ENCODE measurements at regions not wholly inside any gene's neighbourhood (a gene's known extent, or its start where the extent isn't known, plus 50 kb on each side); places are given as distances from the start of the nearest gene placed in this dataset.

GRCh38 chr6:168194732-168195567, 115.9 kb upstream of the FRMD1 start (continued):
- TF ChIP-seq ATF6 (CRISPR knock-in tag; IDR thresholded peaks at IDR 0.05) = no peak
- TF ChIP-seq ELF4 (CRISPR knock-in tag; IDR thresholded peaks at IDR 0.05; ENCODE audit: low read depth) = no peak
- no peak for TF ChIP-seq FOXJ3 (CRISPR knock-in tag; IDR thresholded peaks at IDR 0.05; ENCODE audit: borderline replicate concordance)
- TF ChIP-seq PRRX2 (CRISPR knock-in tag; IDR thresholded peaks at IDR 0.05) = no peak
- no peak for TF ChIP-seq JUN (CRISPR knock-in tag; IDR thresholded peaks at IDR 0.05)
- TF ChIP-seq TEAD4 (CRISPR knock-in tag; IDR thresholded peaks at IDR 0.05) = no peak

- ChIA-PET CTCF (interaction anchor here (0.6 to 1.3 kb wide), 15 partner anchors 12 to 176 kb away, joined by 3 to 9 read pairs (median 3); no protein-coding TSS in a partner anchor), POLR2A (no interaction called here)
- Mint-ChIP-seq H3K4me1 (peaks cover 10% of the 10 kb centered on the region), H3K4me3 (no peak overlapping the region), H3K9me3 (no peaks in the 10 kb centered on the region), H3K27ac (no peak overlapping the region), H3K27me3 (ENCODE audit: low read depth) (no peaks in the 10 kb centered on the region; the same call in none of the 2 replicates), H3K36me3 (no peaks in the 10 kb centered on the region)
- DNase-seq (ENCODE audit: low spot score) = peak; percentile 56
- peak; percentile 56 for ATAC-seq
- TF ChIP-seq CDX4 (CRISPR knock-in tag; IDR thresholded peaks at IDR 0.05; ENCODE audit: borderline replicate concordance) (no peak), CTCF (IDR thresholded peaks at IDR 0.05) (0 out of 2 replicates have a peak, but pooled peaks have one; percentile 10), FOXJ3 (CRISPR knock-in tag; IDR thresholded peaks at IDR 0.05; ENCODE audit: borderline replicate concordance) (no peak)
These were observed 115.1 kb upstream of the FRMD1 start for GRCh38 chr6:168193816-168194721.

GRCh38 chr6:168192901-168193815, 114.1 kb upstream of the FRMD1 start:
- TF ChIP-seq MYBL2 (CRISPR knock-in tag; IDR thresholded peaks at IDR 0.05) (no peak), GABPB1 (CRISPR knock-in tag; IDR thresholded peaks at IDR 0.05) (no peak), CTCF (IDR thresholded peaks at IDR 0.05) (0 out of 2 replicates have a peak, but pooled peaks have one; percentile 3), NFE2L1 (CRISPR knock-in tag; IDR thresholded peaks at IDR 0.05) (no peak), AFF4 (CRISPR knock-in tag; IDR thresholded peaks at IDR 0.05; ENCODE audit: borderline replicate concordance) (no peak), NFYB (CRISPR knock-in tag; conservative IDR thresholded peaks at IDR 0.05; ENCODE audit: low read depth) (no peak), TCF7 (CRISPR knock-in tag; IDR thresholded peaks at IDR 0.05; ENCODE audit: low read depth) (no peak)
- ChIA-PET POLR2A (no interaction called here), CTCF (no interaction called here)
- Mint-ChIP-seq H3K27me3 (ENCODE audit: low read depth) (no peaks in the 10 kb centered on the region; the same call in none of the 2 replicates), H3K4me1 (peaks cover 10% of the 10 kb centered on the region), H3K9me3 (no peaks in the 10 kb centered on the region), H3K4me3 (no peak overlapping the region), H3K36me3 (no peaks in the 10 kb centered on the region), H3K27ac (no peak overlapping the region)
- no peak for ATAC-seq
- DNase-seq (ENCODE audit: low spot score) = no peak
